ENCODE measurements at regions not wholly inside any gene's neighbourhood (a gene's known extent, or its start where the extent isn't known, plus 50 kb on each side); places are given as distances from the start of the nearest gene placed in this dataset.

DNA sequence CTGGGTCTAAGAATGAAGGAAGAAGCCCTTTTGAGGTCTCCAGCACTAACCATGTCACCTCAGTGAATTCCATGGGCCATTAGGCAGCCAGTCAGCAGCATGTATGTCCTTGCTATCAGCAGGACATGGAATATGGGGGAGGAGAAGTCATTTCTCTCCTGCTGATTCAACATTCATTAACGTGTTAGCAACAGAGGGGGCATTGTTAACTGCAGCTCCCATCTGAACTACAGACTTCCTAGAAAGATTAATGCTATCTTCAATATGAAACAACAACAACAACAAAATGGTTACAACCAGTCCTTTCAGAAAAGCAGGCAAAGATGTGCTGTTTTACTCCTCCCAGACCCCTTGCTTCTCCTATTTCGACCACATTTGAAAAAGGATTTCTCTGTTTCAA, 120.4 kb upstream of the SLC34A2 start:
- Mint-ChIP-seq H3K27ac (no peak overlapping the region), H3K4me1 (peaks cover 2 to 12% (median 4%) of the 10 kb centered on the region in 3 donors), H3K4me3 (no peak overlapping the region), H3K9me3 (peaks cover 2 to 13% (median 6%) of the 10 kb centered on the region in 7 donors), H3K27me3 (peaks cover 9 to 34% (median 27%) of the 10 kb centered on the region in 3 donors), H3K36me3 (no peaks in the 10 kb centered on the region)
- ATAC-seq (ENCODE audit: low read depth in 2 of 2) (no peak), DNase-seq (no peak)

DNA sequence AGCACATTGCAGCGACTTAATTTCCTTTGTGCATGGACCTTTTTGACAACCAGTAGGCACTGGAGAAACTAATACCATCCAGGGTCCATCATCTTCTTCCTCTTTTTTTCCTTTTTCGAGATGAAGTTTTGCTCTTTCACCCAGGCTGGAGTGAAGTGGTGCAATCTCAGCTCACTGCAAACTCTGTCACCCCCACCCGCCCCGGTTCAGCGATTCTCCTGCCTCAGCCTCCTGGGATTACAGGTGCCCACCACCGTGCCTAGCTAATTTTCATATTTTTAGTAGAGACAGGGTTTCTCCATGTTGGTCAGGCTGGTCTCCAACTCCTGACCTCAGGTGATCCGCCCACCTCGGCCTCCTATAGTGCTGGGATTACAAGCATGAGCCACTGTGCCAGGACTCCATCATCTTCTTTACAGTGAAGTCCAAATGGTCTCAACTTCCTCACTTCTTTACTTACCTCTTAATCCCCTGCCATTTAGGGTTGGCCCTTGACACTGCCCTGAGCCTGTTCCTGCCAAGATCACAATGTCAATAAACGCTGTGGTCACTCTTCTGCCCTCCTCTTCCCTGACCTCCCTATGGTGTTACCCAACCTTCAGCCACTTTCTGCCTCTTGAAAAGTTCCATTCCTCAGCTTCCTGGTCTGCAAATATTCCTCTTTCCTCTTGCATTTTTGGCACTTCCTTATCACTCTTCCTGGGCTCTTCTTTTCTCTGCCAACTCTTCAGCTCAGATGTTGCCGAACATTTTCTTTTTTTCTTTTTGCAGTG, 119.8 kb upstream of the SLC34A2 start:
- peak overlapping the region in 1 of 8 donors; percentile 26 for H3K4me3 Mint-ChIP-seq
- peaks cover 2 to 13% (median 5%) of the 10 kb centered on the region in 7 donors for H3K9me3 Mint-ChIP-seq
- H3K4me1 Mint-ChIP-seq = peaks cover 2 to 12% (median 4%) of the 10 kb centered on the region in 3 donors
- ATAC-seq (ENCODE audit: low read depth in 2 of 2) (no peak), DNase-seq (no peak)
- H3K27me3 Mint-ChIP-seq = peaks cover 9 to 29% (median 27%) of the 10 kb centered on the region in 3 donors
- no peaks in the 10 kb centered on the region for H3K36me3 Mint-ChIP-seq
- H3K27ac Mint-ChIP-seq = no peak overlapping the region

DNA sequence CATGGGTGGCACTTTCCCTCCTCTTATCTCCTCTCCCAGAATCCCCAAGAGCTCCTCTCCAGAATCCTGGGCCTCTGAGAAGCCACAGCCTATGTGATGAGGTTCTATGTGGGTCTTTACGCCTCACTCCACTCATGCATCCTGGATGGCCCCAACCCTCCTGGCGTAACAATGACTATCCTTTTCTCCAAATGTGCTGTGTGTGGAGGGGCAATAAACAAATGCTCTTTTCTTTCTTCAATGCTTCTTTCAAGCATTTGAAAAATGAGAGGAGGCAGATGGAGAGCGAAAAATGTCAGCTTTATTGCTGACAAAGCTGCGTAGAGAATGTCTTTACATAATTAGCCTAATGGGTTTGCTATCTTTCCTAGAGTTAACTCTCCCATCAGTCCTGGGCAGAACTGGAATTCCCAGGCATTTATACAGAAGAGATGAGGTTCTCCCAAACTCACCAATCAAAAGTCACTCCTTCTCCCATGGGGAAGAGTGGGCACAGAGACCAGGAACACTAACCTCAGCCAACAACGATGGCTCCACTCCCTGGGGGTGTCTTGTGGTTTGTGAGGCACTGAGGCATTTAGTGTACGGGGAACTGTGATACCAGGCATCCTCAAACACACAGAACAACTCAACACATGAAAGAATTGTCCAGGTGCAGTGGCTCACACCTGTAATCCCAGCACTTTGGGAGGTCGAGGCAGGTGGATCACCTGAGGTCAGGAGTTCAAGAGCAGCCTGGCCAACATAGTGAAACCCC, 118.9 kb upstream of the SLC34A2 start:
- Mint-ChIP-seq H3K9me3 (peaks cover under 1 to 10% (median 3%) of the 10 kb centered on the region in 7 donors), H3K4me3 (no peak overlapping the region), H3K36me3 (no peaks in the 10 kb centered on the region), H3K27me3 (peaks cover 9 to 25% (median 23%) of the 10 kb centered on the region in 3 donors), H3K4me1 (peaks cover 2 to 12% (median 2%) of the 10 kb centered on the region in 3 donors), H3K27ac (peak overlapping the region in 1 of 6 donors; percentile 27)
- ATAC-seq (ENCODE audit: low read depth in 2 of 2) (no peak), DNase-seq (no peak)

DNA sequence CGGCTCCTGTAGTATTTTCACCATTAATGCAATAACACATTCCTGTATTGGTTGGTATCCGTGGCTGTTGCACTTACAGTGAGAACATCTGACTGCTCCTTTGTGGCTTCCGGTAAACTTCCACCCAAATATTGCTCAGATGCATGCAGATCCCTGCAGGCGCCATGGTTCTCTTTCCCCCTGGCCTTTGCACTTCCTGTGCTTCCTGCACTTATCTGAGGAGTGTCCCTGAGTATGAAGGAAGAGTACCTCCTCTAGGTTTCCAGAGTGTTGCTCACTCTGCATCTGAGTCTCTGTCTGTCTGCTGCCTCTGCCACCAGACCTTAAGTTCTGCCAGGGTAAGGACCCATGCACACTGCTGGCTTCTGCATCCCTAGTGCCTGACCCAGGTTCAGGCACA, 117.2 kb upstream of the SLC34A2 start:
- H3K4me1 Mint-ChIP-seq = peaks cover 0 to 12% (median 2%) of the 10 kb centered on the region in 3 donors
- H3K9me3 Mint-ChIP-seq = peaks cover 0 to 2% (median 0%) of the 10 kb centered on the region in 7 donors
- H3K36me3 Mint-ChIP-seq = no peaks in the 10 kb centered on the region
- ATAC-seq (ENCODE audit: low read depth in 2 of 2) (no peak), DNase-seq (no peak)
- H3K4me3 Mint-ChIP-seq = no peak overlapping the region
- peaks cover 3 to 23% (median 19%) of the 10 kb centered on the region in 3 donors for H3K27me3 Mint-ChIP-seq
- no peak overlapping the region for H3K27ac Mint-ChIP-seq

- Mint-ChIP-seq H3K4me1 (peaks cover 0 to 12% (median 2%) of the 10 kb centered on the region in 3 donors), H3K36me3 (no peaks in the 10 kb centered on the region), H3K9me3 (peaks cover 0 to 2% (median 0%) of the 10 kb centered on the region in 7 donors), H3K27me3 (peaks cover 2 to 23% (median 19%) of the 10 kb centered on the region in 3 donors), H3K27ac (no peak overlapping the region), H3K4me3 (no peak overlapping the region)
- DNase-seq (no peak), ATAC-seq (ENCODE audit: low read depth in 2 of 2) (no peak)
These were observed 116.4 kb upstream of the SLC34A2 start for GRCh38 chr4:25539241-25539640.

- ATAC-seq (ENCODE audit: low read depth in 2 of 2) (no peak), DNase-seq (no peak)
- no peaks in the 10 kb centered on the region for H3K36me3 Mint-ChIP-seq
- peaks cover 7 to 26% (median 7%) of the 10 kb centered on the region in 3 donors for H3K27me3 Mint-ChIP-seq
- H3K4me1 Mint-ChIP-seq = peaks cover 0 to 12% (median 0%) of the 10 kb centered on the region in 3 donors
- H3K4me3 Mint-ChIP-seq = no peak overlapping the region
- H3K9me3 Mint-ChIP-seq = peaks cover 0 to 2% (median 0%) of the 10 kb centered on the region in 7 donors
- H3K27ac Mint-ChIP-seq = no peak overlapping the region
These were observed 114.9 kb upstream of the SLC34A2 start for GRCh38 chr4:25540734-25541133.

GRCh38 chr4:25547343-25547742, 108.3 kb upstream of the SLC34A2 start:
- DNase-seq = no peak
- H3K27ac Mint-ChIP-seq = no peak overlapping the region
- no peaks in the 10 kb centered on the region for H3K4me1 Mint-ChIP-seq
- no peak overlapping the region for H3K4me3 Mint-ChIP-seq
- H3K9me3 Mint-ChIP-seq = peaks cover 0 to 9% (median 3%) of the 10 kb centered on the region in 7 donors
- no peak for ATAC-seq (ENCODE audit: low read depth in 2 of 2)
- no peaks in the 10 kb centered on the region for H3K36me3 Mint-ChIP-seq
- H3K27me3 Mint-ChIP-seq = peaks cover 8 to 15% (median 13%) of the 10 kb centered on the region in 3 donors

DNA sequence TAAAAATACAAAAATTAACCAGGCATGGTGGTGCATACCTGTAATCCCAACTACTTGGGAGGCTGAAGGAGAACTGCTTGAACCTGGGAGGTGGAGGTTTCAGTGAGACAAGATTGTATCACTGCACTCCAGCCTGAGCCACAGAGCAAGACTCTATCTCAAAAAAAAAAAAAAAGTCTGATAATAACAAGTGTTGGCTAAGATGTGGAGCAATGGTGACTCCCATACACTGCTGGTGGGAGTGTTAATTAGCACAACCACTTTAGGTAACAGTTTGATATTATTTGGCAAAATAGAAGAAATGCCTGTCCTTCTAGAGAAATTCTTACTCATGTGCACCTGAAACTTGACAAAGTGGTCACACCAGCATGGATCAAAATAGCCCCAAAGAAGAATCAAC, 106.2 kb upstream of the SLC34A2 start:
- Mint-ChIP-seq H3K27ac (no peak overlapping the region), H3K4me1 (no peaks in the 10 kb centered on the region), H3K36me3 (no peaks in the 10 kb centered on the region), H3K27me3 (peaks cover 8 to 15% (median 10%) of the 10 kb centered on the region in 3 donors), H3K4me3 (no peak overlapping the region), H3K9me3 (peaks cover 0 to 9% (median 3%) of the 10 kb centered on the region in 7 donors)
- DNase-seq = no peak
- no peak for ATAC-seq (ENCODE audit: low read depth in 2 of 2)

DNA sequence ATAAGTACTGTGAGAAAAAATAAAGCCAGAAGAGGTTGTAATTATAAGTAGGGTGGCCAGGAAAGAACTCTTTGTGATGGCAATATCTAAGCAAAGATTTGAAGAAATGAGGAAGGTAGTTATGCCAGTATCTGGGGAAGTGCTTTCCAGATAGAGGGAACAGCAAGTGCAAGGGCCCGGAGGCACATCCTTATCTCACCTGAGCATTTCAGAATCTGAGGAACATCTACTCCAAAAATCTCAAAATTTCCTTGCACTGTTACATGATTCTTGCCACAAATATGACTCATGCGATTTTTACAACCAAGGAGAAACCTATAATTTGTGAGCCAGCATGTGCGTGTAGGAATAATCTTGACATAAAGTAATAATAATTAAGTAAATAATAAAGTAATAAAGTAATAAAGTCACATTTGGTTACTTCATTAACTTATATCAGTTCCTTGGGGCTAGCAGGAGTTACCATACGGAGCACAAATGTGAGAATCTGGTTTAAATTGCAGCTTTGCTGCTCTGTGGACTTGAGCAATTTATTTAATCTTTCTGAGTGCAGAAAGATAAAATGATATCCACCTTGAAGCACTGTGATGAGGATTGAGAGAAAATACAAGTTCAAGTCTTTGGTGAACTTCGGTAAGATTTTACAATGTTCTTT, 105.1 kb upstream of the SLC34A2 start:
- Mint-ChIP-seq H3K27ac (no peak overlapping the region), H3K4me1 (no peaks in the 10 kb centered on the region), H3K9me3 (peaks cover 0 to 9% (median 3%) of the 10 kb centered on the region in 7 donors)

DNA sequence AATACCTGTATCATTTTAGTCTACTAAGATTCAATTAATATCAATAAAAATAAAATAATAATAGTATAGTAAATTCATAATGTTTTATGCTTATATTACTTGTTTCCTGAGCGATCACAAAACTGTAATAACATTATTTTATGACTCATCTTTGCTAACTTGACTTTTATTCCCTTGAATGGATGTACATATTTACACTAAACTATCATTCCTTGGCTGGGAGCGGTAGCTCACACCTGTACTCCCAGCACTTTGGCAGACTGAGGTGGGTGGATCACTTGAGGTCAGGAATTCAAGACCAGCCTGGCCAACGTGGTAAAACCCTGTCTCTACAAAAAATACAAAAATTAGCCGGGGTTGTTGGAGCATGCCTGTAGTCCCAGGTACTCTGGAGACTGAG, 104.0 kb upstream of the SLC34A2 start:
- ATAC-seq (ENCODE audit: low read depth in 2 of 2) (no peak), DNase-seq (no peak)
- Mint-ChIP-seq H3K36me3 (no peaks in the 10 kb centered on the region), H3K9me3 (peaks cover 0 to 9% (median 3%) of the 10 kb centered on the region in 7 donors), H3K27me3 (peaks cover 0 to 8% (median under 1%) of the 10 kb centered on the region in 3 donors), H3K4me1 (no peaks in the 10 kb centered on the region), H3K27ac (no peak overlapping the region), H3K4me3 (no peak overlapping the region)

More for the DNA sequence above, 105.1 kb upstream of the SLC34A2 start:
- Mint-ChIP-seq H3K27me3 (peaks cover 6 to 8% (median 6%) of the 10 kb centered on the region in 3 donors), H3K36me3 (no peaks in the 10 kb centered on the region), H3K4me3 (no peak overlapping the region)
- ATAC-seq (ENCODE audit: low read depth in 2 of 2) (no peak), DNase-seq (no peak)

DNA sequence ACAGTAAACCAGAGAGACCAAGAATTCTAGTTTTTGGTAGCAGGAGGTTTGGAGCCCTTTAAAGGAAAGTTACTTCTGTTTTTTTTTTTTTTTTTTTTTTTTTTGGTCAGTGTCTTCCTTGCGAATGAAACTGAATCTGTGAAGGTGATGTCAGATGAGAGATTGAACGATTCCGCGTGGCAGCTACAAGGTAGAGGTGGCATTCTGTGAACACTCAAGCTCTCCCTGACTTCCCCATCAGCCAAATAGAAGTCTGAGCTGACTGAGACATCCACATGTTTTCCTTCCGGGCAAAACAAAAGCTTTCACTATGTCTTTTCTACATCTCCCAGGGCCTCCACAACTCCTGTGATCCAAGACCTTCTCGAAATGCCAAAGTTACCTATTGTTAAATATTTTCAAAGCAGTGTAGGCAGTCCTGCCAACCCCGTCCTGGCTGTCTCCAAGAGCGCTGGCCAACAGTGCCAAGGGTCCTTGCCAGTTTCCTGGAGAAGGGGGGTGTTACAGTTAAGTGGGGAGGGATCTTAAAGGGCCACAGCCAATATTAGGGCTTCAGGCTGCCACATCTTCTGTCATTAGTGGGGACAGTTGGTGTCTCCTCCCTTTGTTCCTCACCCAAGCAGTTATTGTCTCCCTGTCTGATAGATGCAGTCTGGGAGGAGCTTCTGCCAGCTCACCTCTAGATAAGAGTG, 102.9 kb upstream of the SLC34A2 start:
- ATAC-seq (ENCODE audit: low read depth in 2 of 2) (no peak), DNase-seq (no peak)
- Mint-ChIP-seq H3K27me3 (no peaks in the 10 kb centered on the region), H3K27ac (peak overlapping the region in 1 of 6 donors; percentile 5), H3K4me1 (no peaks in the 10 kb centered on the region), H3K36me3 (no peaks in the 10 kb centered on the region), H3K9me3 (peaks cover 0 to 9% (median 3%) of the 10 kb centered on the region in 7 donors), H3K4me3 (no peak overlapping the region)

- ATAC-seq (ENCODE audit: low read depth in 2 of 2) (no peak), DNase-seq (no peak)
- H3K36me3 Mint-ChIP-seq = no peaks in the 10 kb centered on the region
- peaks cover 0 to 11% (median 9%) of the 10 kb centered on the region in 3 donors for H3K27me3 Mint-ChIP-seq
- H3K4me3 Mint-ChIP-seq = no peak overlapping the region
- peaks cover 0 to 6% (median 1%) of the 10 kb centered on the region in 7 donors for H3K9me3 Mint-ChIP-seq
- H3K4me1 Mint-ChIP-seq = no peaks in the 10 kb centered on the region
- H3K27ac Mint-ChIP-seq = no peak overlapping the region
These were observed 96.1 kb upstream of the SLC34A2 start for GRCh38 chr4:25559508-25559907.

DNA sequence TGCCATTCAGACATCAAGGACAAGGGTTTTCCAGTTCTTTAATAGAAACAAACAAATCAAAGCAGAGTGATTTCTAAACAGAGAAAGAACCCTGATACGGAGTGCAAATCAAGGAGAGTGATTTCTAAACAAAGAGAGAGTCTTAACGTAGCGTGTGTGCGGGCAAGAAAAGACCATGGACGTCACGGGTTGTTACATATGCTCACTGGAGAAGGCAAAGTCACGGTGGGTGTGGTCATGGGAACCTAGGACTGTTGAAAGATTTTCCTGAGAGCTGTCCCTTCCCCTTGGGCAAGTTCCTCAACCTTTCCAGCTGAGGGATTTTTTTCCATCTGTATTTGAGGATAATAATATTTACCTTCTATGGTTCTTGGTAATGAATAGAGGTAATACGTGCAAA, 95.0 kb upstream of the SLC34A2 start:
- H3K27ac Mint-ChIP-seq = peak overlapping the region in 1 of 6 donors; percentile 3
- no peaks in the 10 kb centered on the region for H3K36me3 Mint-ChIP-seq
- H3K4me3 Mint-ChIP-seq = no peak overlapping the region
- H3K9me3 Mint-ChIP-seq = peaks cover 0 to 6% (median 1%) of the 10 kb centered on the region in 7 donors
- no peak for ATAC-seq (ENCODE audit: low read depth in 2 of 2)
- H3K27me3 Mint-ChIP-seq = peaks cover 0 to 11% (median 9%) of the 10 kb centered on the region in 3 donors
- H3K4me1 Mint-ChIP-seq = no peaks in the 10 kb centered on the region
- DNase-seq = no peak

Measured in naive B cell (primary cell).